Heart left ventricle (tissue), 13 donors: ENCODE measurements at regions not wholly inside any gene's neighbourhood (a gene's known extent, or its start where the extent isn't known, plus 50 kb on each side); places are given as distances from the start of the nearest gene placed in this dataset.

Experiments used
- CTCF ChIP-seq, 12 donors: fragments of 200-600 bp; sonication (generic) in 4 of 12; IDR thresholded peaks; one replicate each; pipeline versions ENCODE4 v1.5.0 to v1.8.0; 2018 to 2022; ENCODE audit warnings: antibody characterized with exemption in 12 of 12, mild to moderate bottlenecking in 5 of 12
- POLR2A ChIP-seq, 2 donors: fragments of 450-650 bp; IDR thresholded peaks; one replicate each; pipeline ENCODE4 v1.6.1; 2017; ENCODE audit warnings: antibody characterized with exemption in 2 of 2, mild to moderate bottlenecking in 2 of 2, moderate library complexity in 2 of 2
- donor health status: ischemic (EF 13 %, LVEDD 7.1; RV severe dilation, severe dysfunction).
- donor health status: DM: no; HTN: yes; CAD: no.
- donor health status: DM: no; HTN: no; CAD: no.
- donor health status: ischemic (EF 25% LVEDD 6.9; RV normal size, moderate dysfunction).
- donor health status: ischemic (EF 25% LVEDD 5.7; RV mildly dilated, moderate dysfunction).
- donor health status: ischemic (EF 35%, LVEDD 5.7; RV mildly dilated, moderate dysfunction).
- donor health status: nonischemic (EF 11% LVEDD 7.7; RV severe dilation, severe dysfunction).
- donor health status: DM: yes; HTN: yes; CAD: no.
- donor health status: PGD.
- donor health status: ischemic (EF 29% LVEDD 5.4; RV normal size, mild dysfunction).
- donor health status: nonischemic (EF 23%, LVEDD 6.1; RV moderate dilation, normal function).

GRCh38 chr14:85731186-85731585, 201.2 kb downstream of the FLRT2 start:
- TF ChIP-seq POLR2A (IDR thresholded peaks at IDR 0.05) (no peak), CTCF (IDR thresholded peaks at IDR 0.05) (no peak)
